ENCODE measurements at regions not wholly inside any gene's neighbourhood (a gene's known extent, or its start where the extent isn't known, plus 50 kb on each side); places are given as distances from the start of the nearest gene placed in this dataset.

DNA sequence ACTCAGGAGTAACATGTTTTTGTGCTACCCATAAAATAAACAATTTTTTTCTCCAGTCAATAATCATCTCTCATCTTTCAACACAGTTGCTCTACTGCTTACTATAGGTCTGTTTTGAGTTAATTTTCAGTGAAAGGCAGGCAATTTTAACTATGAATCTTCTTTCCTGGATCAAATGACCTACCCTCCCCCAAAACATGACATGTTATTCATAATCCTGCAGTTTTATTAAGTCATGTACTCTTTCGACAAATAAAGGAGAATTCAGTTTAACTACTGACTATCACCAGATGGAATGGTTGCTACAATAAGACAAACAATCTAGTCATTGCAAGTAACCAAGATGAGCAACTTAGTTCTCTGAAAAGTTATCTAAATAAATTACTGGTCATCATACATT, 106.0 kb upstream of the FAR2 start:
- no peak for DNase-seq (ENCODE audit: low read depth)

DNA sequence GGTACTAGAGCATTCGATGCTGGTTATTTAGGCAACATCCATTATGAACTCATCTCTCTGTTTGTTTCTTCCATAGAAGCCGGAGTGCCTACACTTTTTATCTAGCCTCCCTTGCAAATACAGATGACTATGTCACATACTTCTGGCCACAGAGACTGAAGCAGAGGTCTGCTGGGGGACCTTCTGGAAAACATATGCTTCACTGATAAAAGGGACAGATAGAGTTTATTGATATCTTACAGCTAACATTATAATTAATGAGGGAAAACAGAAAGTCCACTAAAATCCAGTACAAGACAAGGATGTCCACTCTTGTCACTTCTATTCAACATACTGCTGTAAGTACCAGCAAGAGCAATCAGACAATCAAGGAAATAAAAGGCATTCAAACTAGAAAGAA, 104.3 kb upstream of the FAR2 start:
- DNase-seq (ENCODE audit: low read depth): no peak

DNA sequence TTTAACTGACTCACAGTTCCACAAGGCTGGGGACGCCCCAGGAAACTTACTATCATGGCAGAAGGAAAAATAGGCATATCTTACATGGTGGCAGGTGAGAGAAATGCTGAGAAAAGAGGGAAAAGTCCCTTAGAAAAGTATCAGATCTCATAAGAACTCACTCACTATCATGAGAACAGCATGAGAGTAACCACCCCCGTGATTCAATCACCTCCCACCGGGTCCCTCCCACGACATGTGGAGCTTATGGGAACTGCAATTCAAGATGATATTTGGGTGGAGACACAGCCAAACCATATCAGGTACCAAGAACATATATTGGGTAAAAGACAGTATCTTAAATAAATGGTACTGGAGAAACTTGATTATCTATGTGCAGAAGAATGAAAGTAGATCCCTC, 100.3 kb upstream of the FAR2 start:
- DNase-seq (ENCODE audit: low read depth): no peak

DNA sequence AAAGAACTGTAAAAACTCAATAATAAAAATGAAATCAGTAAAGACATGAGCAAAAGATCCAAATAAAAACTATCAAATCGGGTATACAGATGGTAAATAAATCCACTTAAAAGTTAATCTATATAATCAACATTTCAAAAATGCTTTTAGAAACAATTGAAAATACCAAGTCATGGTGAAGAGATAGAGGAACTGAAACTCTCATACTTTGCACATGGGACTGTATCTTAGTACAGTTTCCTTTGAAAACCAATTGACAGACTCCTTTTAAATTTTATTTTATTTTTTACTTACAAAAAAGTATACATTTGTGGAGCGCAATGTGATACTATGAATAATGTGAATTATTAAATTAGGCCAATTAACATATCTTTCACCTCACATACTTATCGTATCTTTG, 98.6 kb upstream of the FAR2 start:
- no peak for DNase-seq (ENCODE audit: low read depth)

DNA sequence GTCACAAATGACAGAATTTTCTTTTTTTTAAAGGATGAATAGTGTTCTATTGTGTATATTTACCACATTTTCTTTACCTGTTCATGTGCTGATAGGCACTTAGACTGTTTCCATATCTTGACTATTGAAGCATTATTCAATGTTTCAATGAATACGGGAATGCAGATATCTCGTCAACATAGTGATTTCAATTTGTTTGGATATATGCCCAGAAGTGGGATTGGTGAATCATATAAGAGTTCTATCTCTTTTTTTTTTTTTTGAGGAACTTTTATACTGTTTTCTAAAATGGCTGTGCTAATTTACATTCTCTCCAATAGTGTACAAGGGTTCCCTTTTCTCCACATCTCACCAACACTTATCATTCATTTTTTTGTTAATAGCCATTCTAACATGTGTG, 97.9 kb upstream of the FAR2 start:
- no peak for DNase-seq (ENCODE audit: low read depth)

DNA sequence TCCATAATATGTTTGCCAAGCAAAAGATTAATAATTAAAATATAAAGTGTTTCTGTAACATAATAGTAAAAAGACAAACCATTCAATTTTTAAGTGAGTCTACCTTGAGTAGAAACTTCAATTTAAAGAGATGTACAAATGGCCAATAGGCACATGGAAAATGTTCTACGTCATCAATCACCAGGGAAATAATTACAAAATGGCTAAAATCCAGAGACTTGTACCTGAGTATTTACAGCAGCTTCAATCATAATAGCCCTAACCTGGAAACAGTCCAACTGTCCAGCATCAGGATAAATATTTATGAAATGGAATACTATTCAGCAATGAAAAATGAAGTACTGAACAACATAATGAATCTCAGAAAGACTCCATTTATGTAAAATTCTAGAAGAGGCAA, 95.5 kb upstream of the FAR2 start:
- DNase-seq (ENCODE audit: low read depth): no peak

DNA sequence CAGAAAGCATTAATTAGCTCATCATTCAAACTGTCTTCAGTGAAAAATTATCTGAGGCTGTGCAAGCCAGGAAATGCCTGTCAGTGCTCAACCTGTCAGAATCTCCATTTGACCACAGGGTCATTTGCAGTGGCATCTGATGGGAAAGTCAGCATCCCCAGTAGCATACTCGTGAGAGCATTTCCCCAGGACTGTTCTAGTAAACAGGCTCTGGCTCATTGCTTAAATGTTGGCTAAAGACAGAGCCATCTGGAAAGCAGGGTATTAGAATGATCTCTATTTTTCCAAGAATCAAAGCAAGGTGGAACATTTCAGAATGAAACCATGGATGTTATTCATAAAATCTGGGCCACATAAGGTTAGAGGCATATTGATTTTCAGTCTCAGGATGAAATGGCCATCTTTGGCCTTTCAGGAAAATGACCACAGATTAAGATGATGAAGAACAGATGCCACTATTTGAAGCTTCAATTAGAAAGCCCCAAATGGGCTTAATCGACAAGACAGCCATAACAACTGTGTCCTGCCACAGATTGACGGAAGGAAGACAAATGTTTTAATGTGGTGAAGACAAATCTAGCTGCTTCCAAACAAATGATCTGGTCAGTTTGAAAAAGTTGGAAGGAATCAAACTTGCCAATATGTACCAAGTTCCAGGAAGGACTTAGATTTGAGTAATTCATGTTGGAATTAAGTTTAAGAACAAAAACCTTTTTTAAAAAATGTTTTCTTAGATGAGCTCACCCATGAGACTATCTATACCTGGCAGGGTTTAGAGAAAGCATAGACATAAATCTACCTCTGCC, 94.0 kb upstream of the FAR2 start:
- no peak for DNase-seq (ENCODE audit: low read depth)

DNA sequence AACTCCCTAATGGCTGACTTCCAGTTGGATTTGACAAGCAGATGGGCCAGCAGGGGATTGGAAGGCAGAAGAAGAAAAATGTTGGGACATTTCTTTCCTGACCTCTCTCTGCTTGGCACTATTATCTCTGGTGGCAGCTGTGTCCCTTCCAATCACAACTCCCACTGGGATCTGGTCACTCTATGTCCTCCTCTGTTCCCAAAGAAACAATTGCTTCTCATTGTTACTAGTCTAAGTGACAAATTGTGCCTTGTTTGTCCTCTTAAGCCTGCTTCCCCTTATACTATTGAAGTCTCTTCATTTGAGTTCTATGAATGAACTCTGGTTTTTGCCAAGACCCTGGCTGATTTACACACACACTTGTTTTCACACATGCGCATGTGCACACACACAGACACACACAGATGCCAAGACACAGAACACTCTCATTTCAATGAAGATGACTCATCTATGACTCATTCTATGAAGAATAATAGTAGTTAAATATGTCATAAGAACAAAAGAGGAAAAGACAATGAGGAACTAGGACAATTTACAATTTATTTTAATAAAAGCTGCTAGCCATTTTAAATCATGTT, 83.0 kb upstream of the FAR2 start:
- no peak for DNase-seq (ENCODE audit: low read depth)

DNA sequence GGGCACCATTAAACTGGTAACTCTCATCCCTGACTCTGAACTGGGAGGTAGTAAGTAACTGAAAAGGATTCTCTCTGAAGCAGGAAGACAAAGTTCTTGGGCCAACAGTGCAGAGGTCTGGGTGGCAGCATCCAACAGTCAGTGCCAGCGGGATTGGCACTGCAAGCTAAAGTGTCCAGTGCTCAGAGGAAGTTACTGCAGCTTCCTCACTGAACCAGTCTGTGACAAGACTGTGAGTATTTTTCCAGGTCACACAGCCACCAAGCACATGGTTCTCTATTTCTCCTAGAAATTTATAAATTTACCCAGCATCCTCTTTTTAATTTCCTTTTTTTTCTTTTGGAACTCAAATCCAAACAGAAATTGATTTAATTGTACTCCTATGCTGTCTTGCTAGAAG, 81.6 kb upstream of the FAR2 start:
- DNase-seq (ENCODE audit: low read depth): no peak

DNA sequence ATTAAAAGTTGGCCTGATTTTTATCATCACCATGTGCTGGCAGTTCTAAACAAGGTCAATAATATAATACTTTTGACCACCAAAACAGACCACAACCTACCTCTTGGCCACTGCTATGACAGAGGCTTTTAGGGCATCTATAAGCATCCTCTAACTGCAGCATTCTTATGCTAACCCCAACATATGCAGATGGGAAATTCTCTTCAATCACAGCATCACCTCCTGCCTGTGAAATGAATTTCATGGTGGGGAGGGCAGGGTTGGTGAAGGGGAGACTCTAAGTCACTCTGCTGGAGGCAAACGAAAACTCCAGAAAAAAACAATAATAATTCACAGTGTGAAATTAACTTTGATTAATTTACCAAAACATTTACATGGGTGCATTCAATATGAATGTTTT, 78.8 kb upstream of the FAR2 start:
- DNase-seq (ENCODE audit: low read depth): no peak

DNA sequence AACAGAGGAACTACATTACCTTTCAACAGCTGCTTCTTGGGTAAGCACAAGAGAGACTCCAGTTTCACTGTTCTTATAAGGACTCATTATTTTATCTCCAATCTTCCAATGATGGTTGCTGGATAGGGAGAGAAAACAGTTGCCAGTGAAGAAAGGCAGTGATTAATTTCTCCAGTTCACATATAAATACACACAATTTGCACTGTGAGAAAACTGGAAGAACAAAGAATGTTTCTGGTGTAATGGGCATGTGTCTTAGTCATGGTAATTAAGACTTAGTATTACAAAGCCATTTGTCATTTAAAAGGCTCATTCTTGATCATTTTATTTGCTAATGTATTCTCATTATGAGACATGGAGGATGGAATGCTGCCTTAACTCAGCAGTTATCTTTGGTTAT, 78.0 kb upstream of the FAR2 start:
- DNase-seq (ENCODE audit: low read depth): no peak

DNA sequence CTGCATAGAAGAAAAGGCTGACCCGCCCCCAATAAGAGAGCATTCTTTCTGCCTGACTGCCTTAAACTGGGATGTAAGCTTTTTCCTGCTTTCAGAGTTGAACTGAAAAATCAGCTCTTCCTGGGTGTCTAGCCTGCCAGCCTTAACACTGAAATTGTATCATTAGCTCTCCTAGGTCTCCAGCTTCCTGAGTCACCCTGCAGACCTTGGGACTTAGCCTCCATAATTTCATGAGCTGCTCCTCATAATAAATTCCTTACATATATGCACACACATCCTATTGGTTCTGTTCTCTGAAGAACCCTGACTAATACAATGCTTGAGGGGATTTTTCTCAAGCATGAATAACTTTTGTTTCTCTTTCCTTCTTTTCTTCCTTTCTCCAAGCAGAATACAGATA, 76.4 kb upstream of the FAR2 start:
- DNase-seq (ENCODE audit: low read depth): no peak

DNA sequence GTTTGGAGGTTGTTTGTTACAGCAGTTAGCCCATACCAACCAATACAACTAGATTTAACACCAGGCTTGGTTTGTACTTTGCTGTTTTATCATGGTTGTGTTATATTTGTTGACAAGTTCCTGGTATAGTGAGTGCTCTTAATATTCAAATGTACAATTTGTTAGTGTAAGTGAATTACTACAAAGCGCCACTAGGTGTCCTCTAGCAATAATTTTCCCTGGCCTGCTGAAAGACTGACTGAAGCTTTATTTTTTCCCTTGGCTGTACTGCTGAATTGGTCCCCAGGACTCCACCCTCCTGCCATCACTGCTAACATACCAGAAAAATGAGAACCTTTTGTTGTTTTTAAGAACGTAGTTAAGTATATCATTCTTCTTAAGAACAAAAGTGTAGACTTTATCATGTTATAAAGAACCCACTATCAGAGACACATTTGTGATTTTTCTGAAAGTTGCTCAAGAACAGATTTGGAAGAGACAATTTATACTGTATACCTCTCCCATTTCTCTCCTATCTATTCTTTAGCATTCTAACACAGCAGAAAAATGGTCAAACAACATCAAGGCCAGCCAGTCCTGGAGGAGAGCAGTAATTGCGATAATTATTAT, 75.3 kb upstream of the FAR2 start:
- no peak for DNase-seq (ENCODE audit: low read depth)

DNA sequence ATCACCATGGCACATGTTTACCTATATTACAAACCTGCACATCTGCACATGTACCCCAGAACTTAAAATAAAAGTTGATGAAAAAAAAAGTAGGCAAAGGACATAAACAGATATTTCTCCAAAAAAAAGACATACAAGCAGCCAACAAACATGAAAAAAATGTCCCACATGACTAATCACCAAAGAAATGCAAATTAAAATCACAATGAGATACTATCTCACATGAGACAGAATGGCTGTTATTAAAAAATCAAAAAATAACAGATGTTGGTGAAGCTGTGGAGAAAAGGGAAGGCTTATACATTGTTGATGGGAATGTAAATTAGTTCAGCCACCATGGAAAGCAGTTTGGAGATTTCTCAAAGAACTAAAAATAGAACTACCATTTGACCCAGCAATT, 68.0 kb upstream of the FAR2 start:
- no peak for DNase-seq (ENCODE audit: low read depth)

DNA sequence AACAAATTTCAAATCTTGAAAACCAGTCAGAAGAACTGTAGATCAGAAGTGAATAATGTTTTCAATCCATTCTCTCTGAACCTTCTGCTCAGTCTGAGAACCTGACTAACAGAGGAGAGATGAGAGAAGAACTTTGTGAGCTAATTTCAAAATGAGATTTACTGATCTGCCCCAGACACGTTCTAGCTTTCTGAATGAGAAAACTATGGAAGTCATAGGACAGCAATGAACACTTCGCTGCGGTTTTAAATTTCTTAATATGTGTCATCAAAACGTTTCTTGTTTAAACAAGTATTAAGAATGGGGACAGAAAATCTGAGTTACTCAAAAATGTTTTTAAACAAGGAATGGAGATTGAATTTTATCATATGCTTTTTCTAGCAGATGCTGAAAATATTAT, 66.6 kb upstream of the FAR2 start:
- no peak for DNase-seq (ENCODE audit: low read depth)

DNA sequence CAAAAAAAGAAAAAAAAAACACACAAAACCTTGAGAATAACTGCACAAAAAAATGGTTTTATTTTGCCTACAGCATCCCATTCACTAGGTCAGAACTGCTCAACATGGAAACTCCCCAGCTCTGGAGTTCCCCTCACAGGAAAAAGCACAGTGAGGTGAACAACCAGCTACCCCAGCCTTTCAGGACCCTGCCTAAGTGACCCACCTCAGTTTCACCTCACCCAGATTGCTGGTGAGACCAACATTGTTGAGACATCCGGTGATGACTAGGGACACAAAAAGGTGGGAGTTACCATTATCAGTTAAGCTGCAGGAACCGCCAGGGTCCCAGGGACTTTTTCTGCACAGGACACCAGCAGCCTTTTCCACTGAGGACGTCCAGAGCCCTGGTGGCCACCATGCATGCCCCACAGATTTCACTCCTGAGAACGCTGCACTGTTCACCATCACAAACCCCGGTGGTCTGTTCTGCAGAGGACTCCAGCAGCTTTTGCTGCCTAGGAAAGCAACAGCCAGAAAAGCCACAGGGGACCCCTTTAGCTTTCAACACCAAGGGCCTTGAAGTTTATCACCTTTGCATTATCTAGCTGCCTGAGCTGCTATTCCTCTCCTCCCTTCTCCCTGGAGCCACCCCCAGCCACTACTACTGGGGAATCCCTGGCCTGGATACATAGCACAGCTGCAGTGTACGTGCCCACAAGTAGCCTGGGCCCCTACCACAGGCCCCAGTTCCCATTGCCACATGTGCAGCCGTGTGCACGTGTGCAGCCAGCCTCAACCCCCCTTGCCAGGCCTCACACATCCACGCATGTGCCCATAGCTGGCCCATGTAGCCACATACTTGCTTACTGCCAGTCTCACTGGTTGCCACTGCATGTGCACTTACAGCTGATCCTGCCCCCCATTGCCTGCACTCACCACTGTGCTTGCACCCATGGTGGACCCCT, 62.5 kb upstream of the FAR2 start:
- no peak for DNase-seq (ENCODE audit: low read depth)

DNA sequence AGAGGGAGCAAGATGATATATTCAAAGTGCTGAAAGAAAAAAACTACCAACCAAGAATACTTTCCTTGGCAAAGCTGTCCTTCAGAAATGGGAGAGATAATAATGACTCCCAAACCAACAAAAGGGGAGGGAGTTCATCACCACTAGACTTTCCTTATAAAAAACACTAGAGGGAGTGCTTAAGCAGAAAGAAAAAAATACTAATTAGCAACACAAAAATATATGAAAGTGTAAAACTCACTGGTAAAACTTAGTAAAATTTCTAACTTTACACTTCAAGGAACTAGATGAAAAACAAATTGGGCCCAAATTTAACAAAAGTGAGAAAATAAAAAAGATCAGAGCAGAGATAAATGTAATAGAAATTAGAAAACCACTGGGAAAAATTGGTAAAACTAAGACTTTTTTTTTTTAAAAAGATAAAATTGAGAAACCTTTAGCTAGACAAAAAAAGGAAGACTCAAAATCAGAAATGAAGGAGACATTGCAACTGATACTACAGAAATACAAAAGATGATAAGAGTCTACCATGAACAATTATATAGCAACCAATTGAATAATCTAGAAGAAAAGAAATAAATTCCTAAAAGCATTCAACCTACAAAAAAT, 60.4 kb upstream of the FAR2 start:
- no peak for DNase-seq (ENCODE audit: low read depth)
